ENCODE measurements at regions not wholly inside any gene's neighbourhood (a gene's known extent, or its start where the extent isn't known, plus 50 kb on each side); places are given as distances from the start of the nearest gene placed in this dataset.

- H3K36me3 ChIP-seq (ENCODE audit: control insufficient read depth in 1 of 2, insufficient read depth in 2 of 2, low read depth in 1 of 2, low read length in 2 of 2): no peaks in the 10 kb centered on the region
- H4K8ac ChIP-seq (ENCODE audit: low read length): no peak overlapping the region
- H3K18ac ChIP-seq (ENCODE audit: low read depth in 1 of 2, low read length in 2 of 2): no peak overlapping the region
- H3K79me1 ChIP-seq (replicated peaks; ENCODE audit: low read length, poor library complexity, severe bottlenecking): no peaks in the 10 kb centered on the region
- no peak overlapping the region for H2BK5ac ChIP-seq (ENCODE audit: low read depth, low read length, poor library complexity, severe bottlenecking)
- H2BK15ac ChIP-seq (ENCODE audit: low read depth, poor library complexity, severe bottlenecking): no peak overlapping the region
- H4K91ac ChIP-seq (ENCODE audit: low read length): no peak overlapping the region
- no peak overlapping the region for H3K9ac ChIP-seq (ENCODE audit: low read length)
- H3K23ac ChIP-seq (ENCODE audit: low read length in 2 of 2): no peak overlapping the region
- H2BK120ac ChIP-seq (ENCODE audit: low read depth, low read length): no peak overlapping the region
- no peak overlapping the region for H2AK5ac ChIP-seq (ENCODE audit: low read length, severe bottlenecking)
- DNase-seq: no peak
- H3K9me3 ChIP-seq (ENCODE audit: control insufficient read depth, low read length): no peaks in the 10 kb centered on the region
- no peak overlapping the region for H2AFZ ChIP-seq (ENCODE audit: low read depth, low read length)
- no peaks in the 10 kb centered on the region for H3K27me3 ChIP-seq (ENCODE audit: control insufficient read depth in 1 of 2, insufficient read depth in 1 of 2, low read length in 2 of 2)
- H3K4me1 ChIP-seq (ENCODE audit: control insufficient read depth, insufficient read depth, low read depth, low read length): no peaks in the 10 kb centered on the region
- no peak overlapping the region for H3K14ac ChIP-seq (ENCODE audit: low read length in 2 of 2)
- WGBS: 100% methylated on average over 2 of the region's 2 CpGs
- no peak overlapping the region for H3K27ac ChIP-seq (ENCODE audit: low read length, poor library complexity, severe bottlenecking)
- no peak overlapping the region for H3K4ac ChIP-seq (ENCODE audit: low read depth in 1 of 2, low read length in 2 of 2)
- no peak overlapping the region for H3K4me3 ChIP-seq (ENCODE audit: insufficient read depth in 1 of 2, low read depth in 1 of 2, low read length in 2 of 2)
- no peak overlapping the region for H2BK12ac ChIP-seq (ENCODE audit: low read length in 2 of 2)
- H3K4me2 ChIP-seq (ENCODE audit: low read length, poor library complexity, severe bottlenecking): no peak overlapping the region
These were observed 206.3 kb downstream of the MDFIC start for GRCh38 chr7:115128154-115128553.

- H2BK12ac ChIP-seq (ENCODE audit: low read length in 2 of 2): no peak overlapping the region
- no peak overlapping the region for H3K27ac ChIP-seq (ENCODE audit: low read length, poor library complexity, severe bottlenecking)
- H3K14ac ChIP-seq (ENCODE audit: low read length in 2 of 2): no peak overlapping the region
- H4K91ac ChIP-seq (ENCODE audit: low read length): no peak overlapping the region
- no peak for DNase-seq
- no peak overlapping the region for H3K18ac ChIP-seq (ENCODE audit: low read depth in 1 of 2, low read length in 2 of 2)
- no peak overlapping the region for H2AFZ ChIP-seq (ENCODE audit: low read depth, low read length)
- no peak overlapping the region for H3K4me3 ChIP-seq (ENCODE audit: insufficient read depth in 1 of 2, low read depth in 1 of 2, low read length in 2 of 2)
- H2BK5ac ChIP-seq (ENCODE audit: low read depth, low read length, poor library complexity, severe bottlenecking): no peak overlapping the region
- H3K9ac ChIP-seq (ENCODE audit: low read length): no peak overlapping the region
- no peaks in the 10 kb centered on the region for H3K79me1 ChIP-seq (replicated peaks; ENCODE audit: low read length, poor library complexity, severe bottlenecking)
- 100% methylated on average over 3 of the region's 5 CpGs for WGBS
- H3K4me1 ChIP-seq (ENCODE audit: control insufficient read depth, insufficient read depth, low read depth, low read length): no peaks in the 10 kb centered on the region
- H2AK5ac ChIP-seq (ENCODE audit: low read length, severe bottlenecking): no peak overlapping the region
- H2BK120ac ChIP-seq (ENCODE audit: low read depth, low read length): no peak overlapping the region
- no peak overlapping the region for H3K4me2 ChIP-seq (ENCODE audit: low read length, poor library complexity, severe bottlenecking)
- no peak overlapping the region for H4K8ac ChIP-seq (ENCODE audit: low read length)
- no peak overlapping the region for H2BK15ac ChIP-seq (ENCODE audit: low read depth, poor library complexity, severe bottlenecking)
- H3K23ac ChIP-seq (ENCODE audit: low read length in 2 of 2): no peak overlapping the region
- H3K9me3 ChIP-seq (ENCODE audit: control insufficient read depth, low read length): no peaks in the 10 kb centered on the region
- H3K4ac ChIP-seq (ENCODE audit: low read depth in 1 of 2, low read length in 2 of 2): no peak overlapping the region
- no peaks in the 10 kb centered on the region for H3K27me3 ChIP-seq (ENCODE audit: control insufficient read depth in 1 of 2, insufficient read depth in 1 of 2, low read length in 2 of 2)
- H3K36me3 ChIP-seq (ENCODE audit: control insufficient read depth in 1 of 2, insufficient read depth in 2 of 2, low read depth in 1 of 2, low read length in 2 of 2): no peaks in the 10 kb centered on the region
These were observed 205.6 kb downstream of the MDFIC start for GRCh38 chr7:115127399-115128021.

GRCh38 chr7:115125750-115126149 lies 203.9 kb downstream of the MDFIC start:
- no peak overlapping the region for H3K9ac ChIP-seq (ENCODE audit: low read length)
- H3K18ac ChIP-seq (ENCODE audit: low read depth in 1 of 2, low read length in 2 of 2): no peak overlapping the region
- no peak overlapping the region for H3K14ac ChIP-seq (ENCODE audit: low read length in 2 of 2)
- H3K9me3 ChIP-seq (ENCODE audit: control insufficient read depth, low read length): no peaks in the 10 kb centered on the region
- no peaks in the 10 kb centered on the region for H3K27me3 ChIP-seq (ENCODE audit: control insufficient read depth in 1 of 2, insufficient read depth in 1 of 2, low read length in 2 of 2)
- no peak overlapping the region for H3K4me2 ChIP-seq (ENCODE audit: low read length, poor library complexity, severe bottlenecking)
- no peak for DNase-seq
- no peak overlapping the region for H2BK12ac ChIP-seq (ENCODE audit: low read length in 2 of 2)
- no peak overlapping the region for H2AK5ac ChIP-seq (ENCODE audit: low read length, severe bottlenecking)
- H3K4ac ChIP-seq (ENCODE audit: low read depth in 1 of 2, low read length in 2 of 2): no peak overlapping the region
- no peak overlapping the region for H3K23ac ChIP-seq (ENCODE audit: low read length in 2 of 2)
- no peak overlapping the region for H2BK5ac ChIP-seq (ENCODE audit: low read depth, low read length, poor library complexity, severe bottlenecking)
- no peak overlapping the region for H2BK15ac ChIP-seq (ENCODE audit: low read depth, poor library complexity, severe bottlenecking)
- no peak overlapping the region for H2BK120ac ChIP-seq (ENCODE audit: low read depth, low read length)
- H3K4me3 ChIP-seq (ENCODE audit: insufficient read depth in 1 of 2, low read depth in 1 of 2, low read length in 2 of 2): no peak overlapping the region
- H3K79me1 ChIP-seq (replicated peaks; ENCODE audit: low read length, poor library complexity, severe bottlenecking): no peaks in the 10 kb centered on the region
- no peaks in the 10 kb centered on the region for H3K4me1 ChIP-seq (ENCODE audit: control insufficient read depth, insufficient read depth, low read depth, low read length)
- H4K91ac ChIP-seq (ENCODE audit: low read length): no peak overlapping the region
- H2AFZ ChIP-seq (ENCODE audit: low read depth, low read length): no peak overlapping the region
- H4K8ac ChIP-seq (ENCODE audit: low read length): no peak overlapping the region
- H3K36me3 ChIP-seq (ENCODE audit: control insufficient read depth in 1 of 2, insufficient read depth in 2 of 2, low read depth in 1 of 2, low read length in 2 of 2): no peaks in the 10 kb centered on the region
- no peak overlapping the region for H3K27ac ChIP-seq (ENCODE audit: low read length, poor library complexity, severe bottlenecking)

GRCh38 chr7:115125312-115125711 lies 203.4 kb downstream of the MDFIC start:
- DNase-seq: no peak
- H3K36me3 ChIP-seq (ENCODE audit: control insufficient read depth in 1 of 2, insufficient read depth in 2 of 2, low read depth in 1 of 2, low read length in 2 of 2): no peaks in the 10 kb centered on the region
- no peak overlapping the region for H3K18ac ChIP-seq (ENCODE audit: low read depth in 1 of 2, low read length in 2 of 2)
- H2BK15ac ChIP-seq (ENCODE audit: low read depth, poor library complexity, severe bottlenecking): no peak overlapping the region
- no peak overlapping the region for H3K27ac ChIP-seq (ENCODE audit: low read length, poor library complexity, severe bottlenecking)
- no peak overlapping the region for H3K4ac ChIP-seq (ENCODE audit: low read depth in 1 of 2, low read length in 2 of 2)
- no peak overlapping the region for H3K14ac ChIP-seq (ENCODE audit: low read length in 2 of 2)
- no peak overlapping the region for H2AFZ ChIP-seq (ENCODE audit: low read depth, low read length)
- H2BK5ac ChIP-seq (ENCODE audit: low read depth, low read length, poor library complexity, severe bottlenecking): no peak overlapping the region
- no peak overlapping the region for H4K91ac ChIP-seq (ENCODE audit: low read length)
- no peak overlapping the region for H3K9ac ChIP-seq (ENCODE audit: low read length)
- 96% methylated on average over 3 of the region's 3 CpGs for WGBS
- no peak overlapping the region for H2AK5ac ChIP-seq (ENCODE audit: low read length, severe bottlenecking)
- no peak overlapping the region for H2BK120ac ChIP-seq (ENCODE audit: low read depth, low read length)
- no peak overlapping the region for H3K23ac ChIP-seq (ENCODE audit: low read length in 2 of 2)
- H3K4me3 ChIP-seq (ENCODE audit: insufficient read depth in 1 of 2, low read depth in 1 of 2, low read length in 2 of 2): no peak overlapping the region
- no peak overlapping the region for H3K4me2 ChIP-seq (ENCODE audit: low read length, poor library complexity, severe bottlenecking)
- H3K4me1 ChIP-seq (ENCODE audit: control insufficient read depth, insufficient read depth, low read depth, low read length): no peaks in the 10 kb centered on the region
- H3K9me3 ChIP-seq (ENCODE audit: control insufficient read depth, low read length): no peaks in the 10 kb centered on the region
- no peaks in the 10 kb centered on the region for H3K27me3 ChIP-seq (ENCODE audit: control insufficient read depth in 1 of 2, insufficient read depth in 1 of 2, low read length in 2 of 2)
- H2BK12ac ChIP-seq (ENCODE audit: low read length in 2 of 2): no peak overlapping the region
- H3K79me1 ChIP-seq (replicated peaks; ENCODE audit: low read length, poor library complexity, severe bottlenecking): no peaks in the 10 kb centered on the region
- no peak overlapping the region for H4K8ac ChIP-seq (ENCODE audit: low read length)
